ENCODE measurements at regions not wholly inside any gene's neighbourhood (a gene's known extent, or its start where the extent isn't known, plus 50 kb on each side); places are given as distances from the start of the nearest gene placed in this dataset.

DNA sequence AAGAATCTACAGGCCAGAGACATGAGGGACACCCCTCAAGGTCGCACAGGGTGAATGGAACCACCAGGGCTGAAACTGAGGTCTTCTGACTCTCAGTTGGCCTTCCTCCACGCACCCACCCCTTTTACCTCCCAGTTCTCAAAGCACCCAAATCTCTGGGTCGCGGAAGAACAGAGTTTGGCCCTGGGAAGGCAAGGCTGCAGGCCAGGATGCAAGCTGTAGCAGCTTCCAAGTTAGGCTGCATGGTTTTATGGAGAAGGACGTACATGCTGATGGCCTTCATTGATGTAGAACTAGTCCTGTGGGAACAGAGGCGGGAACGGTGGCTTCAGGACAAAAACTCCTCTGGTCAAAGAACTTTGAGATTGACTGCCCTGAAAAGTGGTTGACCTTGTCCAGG is 143.5 kb upstream of the B3GAT1 start:
- FAIRE-seq = no peak
- peak in 1 of 2 experiments; percentile 4 for DNase-seq (ENCODE audit: low read depth in 1 of 2, low spot score in 2 of 2)
- CTCF ChIA-PET (ENCODE audit: partially characterized antibody) = interaction anchor here (0.7 to 1.6 kb wide), 2 partner anchors 13 to 22 kb away, joined by 3 to 4 read pairs; no protein-coding TSS in a partner anchor

More for the DNA sequence above, 143.5 kb upstream of the B3GAT1 start:
- Histone ChIP-seq H3K23me2 (ENCODE audit: low read depth, low read length) (no peaks in the 10 kb centered on the region), H3K36me3 (ENCODE audit: control insufficient read depth in 2 of 4, insufficient read depth in 4 of 4, low read length in 3 of 4) (no peaks in the 10 kb centered on the region), H4K8ac (ENCODE audit: extremely low read depth, insufficient read depth, low read length) (no peak overlapping the region), H3K27ac (ENCODE audit: low read depth, low read length) (no peak overlapping the region), H3K4ac (replicated peaks; ENCODE audit: insufficient read length, low read depth, low read length) (no peak overlapping the region), H3K4me3 (ENCODE audit: extremely low read depth in 1 of 4, insufficient read depth in 2 of 4, low read depth in 3 of 4, low read length in 4 of 4) (no peak overlapping the region), H4K20me1 (replicated peaks in 1 of 2; ENCODE audit: control insufficient read depth in 1 of 2, insufficient read depth in 2 of 2, low read length in 2 of 2) (no peaks in the 10 kb centered on the region), H2BK5ac (ENCODE audit: low read depth, low read length) (no peak overlapping the region), H3K79me2 (ENCODE audit: control insufficient read depth in 1 of 2, insufficient read depth in 2 of 2, low read length in 2 of 2) (no peaks in the 10 kb centered on the region), H3K79me1 (ENCODE audit: low read depth, low read length) (no peaks in the 10 kb centered on the region), H3K27me3 (replicated peaks in 1 of 4; ENCODE audit: control insufficient read depth in 3 of 4, extremely low read depth in 1 of 4, insufficient read depth in 3 of 4, low read length in 3 of 4) (no peaks in the 10 kb centered on the region), H3K4me2 (ENCODE audit: insufficient read depth in 1 of 2, low read depth in 2 of 2, low read length in 2 of 2) (no peak overlapping the region), H3K23ac (ENCODE audit: insufficient read length) (no peak overlapping the region), H2BK20ac (ENCODE audit: low read length) (no peak overlapping the region), H3K9me3 (ENCODE audit: insufficient read depth in 2 of 2, low read depth in 1 of 2, low read length in 1 of 2) (no peaks in the 10 kb centered on the region), H3K9ac (replicated peaks in 1 of 4; ENCODE audit: extremely low read depth in 1 of 4, low read depth in 3 of 4, low read length in 3 of 4) (no peak overlapping the region), H2AK5ac (ENCODE audit: low read depth, low read length) (0 out of 2 replicates have a peak overlapping the region, but pooled peaks have one; percentile 19), H2BK12ac (ENCODE audit: low read depth, low read length) (no peak overlapping the region), H2AFZ (ENCODE audit: low read length) (no peak overlapping the region), H4K5ac (ENCODE audit: insufficient read length, low read depth, low read length) (no peak overlapping the region), H3K4me1 (replicated peaks in 1 of 4; ENCODE audit: control insufficient read depth in 3 of 4, insufficient read depth in 4 of 4, low read length in 3 of 4) (no peaks in the 10 kb centered on the region), H3K18ac (ENCODE audit: extremely low read depth, low read length) (no peak overlapping the region), H3K56ac (replicated peaks; ENCODE audit: insufficient read length, low read depth, low read length) (no peak overlapping the region), H3K14ac (ENCODE audit: insufficient read length) (no peak overlapping the region), H4K91ac (replicated peaks; ENCODE audit: insufficient read length, low read length) (no peak overlapping the region), H2BK15ac (ENCODE audit: low read length) (no peak overlapping the region), H2BK120ac (replicated peaks; ENCODE audit: low read depth, low read length) (no peak overlapping the region)
- POLR2A ChIA-PET (ENCODE audit: partially characterized antibody) = no interaction called here
- TF ChIP-seq TEAD4 (IDR thresholded peaks at IDR 0.05; ENCODE audit: low read depth, low read length) (no peak), KDM5A (IDR thresholded peaks at IDR 0.05; ENCODE audit: low read length) (no peak), EZH2 (IDR thresholded peaks at IDR 0.05; ENCODE audit: low read depth, low read length, severe bottlenecking) (no peak), RAD21 (IDR thresholded peaks at IDR 0.05 in 1 of 2, conservative IDR thresholded peaks at IDR 0.05 in 1 of 2; ENCODE audit: low read depth in 2 of 2, low read length in 2 of 2) (no peak), CEBPB (IDR thresholded peaks at IDR 0.05; ENCODE audit: low read depth, low read length) (no peak), TAF1 (IDR thresholded peaks at IDR 0.05; ENCODE audit: low read depth, low read length) (no peak), GTF2F1 (IDR thresholded peaks at IDR 0.05; ENCODE audit: borderline replicate concordance, low read depth, low read length) (no peak), CBX8 (IDR thresholded peaks at IDR 0.05; ENCODE audit: borderline replicate concordance, low read depth, low read length) (no peak), SP1 (IDR thresholded peaks at IDR 0.05; ENCODE audit: low read depth, low read length) (no peak), SP2 (IDR thresholded peaks at IDR 0.05; ENCODE audit: low read length) (no peak), JUND (IDR thresholded peaks at IDR 0.05; ENCODE audit: low read length) (no peak), CREB1 (IDR thresholded peaks at IDR 0.05) (no peak), BACH1 (IDR thresholded peaks at IDR 0.05; ENCODE audit: low read length) (no peak), TBP (IDR thresholded peaks at IDR 0.05; ENCODE audit: low read depth, low read length) (no peak)
- TF ChIP-seq, protein P1, sequence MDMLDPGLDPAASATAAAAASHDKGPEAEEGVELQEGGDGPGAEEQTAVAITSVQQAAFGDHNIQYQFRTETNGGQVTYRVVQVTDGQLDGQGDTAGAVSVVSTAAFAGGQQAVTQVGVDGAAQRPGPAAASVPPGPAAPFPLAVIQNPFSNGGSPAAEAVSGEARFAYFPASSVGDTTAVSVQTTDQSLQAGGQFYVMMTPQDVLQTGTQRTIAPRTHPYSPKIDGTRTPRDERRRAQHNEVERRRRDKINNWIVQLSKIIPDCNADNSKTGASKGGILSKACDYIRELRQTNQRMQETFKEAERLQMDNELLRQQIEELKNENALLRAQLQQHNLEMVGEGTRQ (IDR thresholded peaks at IDR 0.05; ENCODE audit: low read length) = no peak
- WGBS, 2 experiments (ENCODE audit: extremely low coverage in 1 of 2, insufficient coverage in 1 of 2, insufficient read length in 1 of 2, insufficient replicate concordance in 2 of 2, low coverage in 1 of 2, low lambda C conversion rate in 2 of 2, missing lambda C conversion rate in 1 of 2) = 95% methylated on average over 7 of the region's 7 CpGs; no CpG with 5 or more reads in 1 of the 2 experiments
